ENCODE measurements at regions not wholly inside any gene's neighbourhood (a gene's known extent, or its start where the extent isn't known, plus 50 kb on each side); places are given as distances from the start of the nearest gene placed in this dataset.
"Not testable (repeated sequence)": the region's sequence is repeated elsewhere in the genome, so short reads cannot be mapped to it uniquely, and the experiment has no call there.

- H3K27me3 ChIP-seq (replicated peaks in 1 of 4; ENCODE audit: control extremely low read depth in 1 of 4, control insufficient read depth in 3 of 4, insufficient read depth in 4 of 4, low read length in 3 of 4), result no peaks in the 10 kb centered on the region
- no peak overlapping the region for H2AFZ ChIP-seq (ENCODE audit: insufficient read depth, low read depth, low read length, poor library complexity, severe bottlenecking)
- no peak overlapping the region for H3K9ac ChIP-seq (ENCODE audit: low read length)
- H3K4me3 ChIP-seq (ENCODE audit: control extremely low read depth in 1 of 5, extremely low read depth in 1 of 5, insufficient read depth in 1 of 5, low read depth in 2 of 5, low read length in 4 of 5), result no peak overlapping the region
- no peaks in the 10 kb centered on the region for H4K20me1 ChIP-seq (ENCODE audit: control insufficient read depth, insufficient read depth, low read length, poor library complexity, severe bottlenecking)
- H3K4me1 Mint-ChIP-seq, result peaks cover 16% of the 10 kb centered on the region
- H3K79me2 ChIP-seq (ENCODE audit: control insufficient read depth, insufficient read depth, low read length), result no peaks in the 10 kb centered on the region
- H3K36me3 ChIP-seq (replicated peaks in 1 of 2; ENCODE audit: control extremely low read depth in 1 of 2, control insufficient read depth in 1 of 2, extremely low read depth in 1 of 2, insufficient read depth in 2 of 2, low read length in 1 of 2), result no peaks in the 10 kb centered on the region
- no peak overlapping the region for H3K27ac ChIP-seq (ENCODE audit: low read length in 2 of 2)
- no peak overlapping the region for H3K27ac Mint-ChIP-seq
- ATAC-seq (ENCODE audit: low read depth), result no peak
- DNase-seq, result no peak
- H3K4me2 ChIP-seq (replicated peaks; ENCODE audit: low read depth, low read length, poor library complexity, severe bottlenecking), result no peak overlapping the region
- intact Hi-C loops (cut with micrococcal nuclease), result no loop called here
- TF ChIP-seq EZH2 (IDR thresholded peaks at IDR 0.05; ENCODE audit: borderline replicate concordance, insufficient read depth, low read depth, low read length, poor library complexity, severe bottlenecking), result no peak
- TF ChIP-seq, protein P1, sequence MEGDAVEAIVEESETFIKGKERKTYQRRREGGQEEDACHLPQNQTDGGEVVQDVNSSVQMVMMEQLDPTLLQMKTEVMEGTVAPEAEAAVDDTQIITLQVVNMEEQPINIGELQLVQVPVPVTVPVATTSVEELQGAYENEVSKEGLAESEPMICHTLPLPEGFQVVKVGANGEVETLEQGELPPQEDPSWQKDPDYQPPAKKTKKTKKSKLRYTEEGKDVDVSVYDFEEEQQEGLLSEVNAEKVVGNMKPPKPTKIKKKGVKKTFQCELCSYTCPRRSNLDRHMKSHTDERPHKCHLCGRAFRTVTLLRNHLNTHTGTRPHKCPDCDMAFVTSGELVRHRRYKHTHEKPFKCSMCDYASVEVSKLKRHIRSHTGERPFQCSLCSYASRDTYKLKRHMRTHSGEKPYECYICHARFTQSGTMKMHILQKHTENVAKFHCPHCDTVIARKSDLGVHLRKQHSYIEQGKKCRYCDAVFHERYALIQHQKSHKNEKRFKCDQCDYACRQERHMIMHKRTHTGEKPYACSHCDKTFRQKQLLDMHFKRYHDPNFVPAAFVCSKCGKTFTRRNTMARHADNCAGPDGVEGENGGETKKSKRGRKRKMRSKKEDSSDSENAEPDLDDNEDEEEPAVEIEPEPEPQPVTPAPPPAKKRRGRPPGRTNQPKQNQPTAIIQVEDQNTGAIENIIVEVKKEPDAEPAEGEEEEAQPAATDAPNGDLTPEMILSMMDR (IDR thresholded peaks at IDR 0.05), result no peak
- ChIA-PET POLR2A (no interaction called here), CTCF (no interaction called here)
- peaks cover 3% of the 10 kb centered on the region for H3K27me3 Mint-ChIP-seq
- no peaks in the 10 kb centered on the region for H3K9me3 ChIP-seq (ENCODE audit: control extremely low read depth in 1 of 3, control insufficient read depth in 2 of 3, insufficient read depth in 1 of 3, low read length in 2 of 3)
- H3K4me3 Mint-ChIP-seq, result no peak overlapping the region
- H3K4me1 ChIP-seq (ENCODE audit: control insufficient read depth in 2 of 2, insufficient read depth in 2 of 2, low read length in 2 of 2), result no peaks in the 10 kb centered on the region
- no peaks in the 10 kb centered on the region for H3K9me3 Mint-ChIP-seq (ENCODE audit: insufficient read depth)
These were observed 235.6 kb downstream of the PARM1 start for GRCh38 chr4:75168548-75168947.

GRCh38 chr4:75165100-75165499 is 232.2 kb downstream of the PARM1 start:
- ATAC-seq (ENCODE audit: low read depth), result not testable (repeated sequence)

More at GRCh38 chr4:75165100-75165499, 232.2 kb downstream of the PARM1 start:
- H3K4me3 Mint-ChIP-seq; H3K79me2 ChIP-seq (ENCODE audit: control insufficient read depth, insufficient read depth, low read length); H3K4me1 ChIP-seq (ENCODE audit: control insufficient read depth in 2 of 2, insufficient read depth in 2 of 2, low read length in 2 of 2); H3K27ac Mint-ChIP-seq; H3K4me2 ChIP-seq (replicated peaks; ENCODE audit: low read depth, low read length, poor library complexity, severe bottlenecking); H3K4me1 Mint-ChIP-seq; H3K9me3 Mint-ChIP-seq (ENCODE audit: insufficient read depth); DNase-seq; H3K9me3 ChIP-seq (ENCODE audit: control extremely low read depth in 1 of 3, control insufficient read depth in 2 of 3, insufficient read depth in 1 of 3, low read length in 2 of 3); H3K27ac ChIP-seq (ENCODE audit: low read length in 2 of 2); H2AFZ ChIP-seq (ENCODE audit: insufficient read depth, low read depth, low read length, poor library complexity, severe bottlenecking); intact Hi-C loops (cut with micrococcal nuclease); POLR2A ChIA-PET; H3K9ac ChIP-seq (ENCODE audit: low read length); H4K20me1 ChIP-seq (ENCODE audit: control insufficient read depth, insufficient read depth, low read length, poor library complexity, severe bottlenecking); H3K36me3 ChIP-seq (replicated peaks in 1 of 2; ENCODE audit: control extremely low read depth in 1 of 2, control insufficient read depth in 1 of 2, extremely low read depth in 1 of 2, insufficient read depth in 2 of 2, low read length in 1 of 2); H3K27me3 ChIP-seq (replicated peaks in 1 of 4; ENCODE audit: control extremely low read depth in 1 of 4, control insufficient read depth in 3 of 4, insufficient read depth in 4 of 4, low read length in 3 of 4); H3K27me3 Mint-ChIP-seq; H3K4me3 ChIP-seq (ENCODE audit: control extremely low read depth in 1 of 5, extremely low read depth in 1 of 5, insufficient read depth in 1 of 5, low read depth in 2 of 5, low read length in 4 of 5); CTCF ChIA-PET: not testable (repeated sequence)
- WGBS (ENCODE audit: insufficient coverage), result no CpG with 5 or more reads among the region's 2 CpGs
